Spinal cord (tissue), 9 donors: ENCODE measurements at regions not wholly inside any gene's neighbourhood (a gene's known extent, or its start where the extent isn't known, plus 50 kb on each side); places are given as distances from the start of the nearest gene placed in this dataset.
"Not testable (repeated sequence)": the region's sequence is repeated elsewhere in the genome, so short reads cannot be mapped to it uniquely, and the experiment has no call there.

ENCODE experiments used
- DNase-seq, 6 donors: peaks; one replicate each; pipeline versions ENCODE4 v3.0.0 to v3.0.0-alpha.2; 2013 to 2015; ENCODE audit warnings: low spot score in 6 of 6, low read depth in 4 of 6
- H3K27ac ChIP-seq: one replicate; pipeline ENCODE4 v1.5.1; 2013; ENCODE audit warnings: low read depth, low read length, control low read depth
- H3K27me3 ChIP-seq: one replicate; pipeline ENCODE4 v1.6.1; 2013; ENCODE audit warnings: low read length; ENCODE audit not compliant: control insufficient read depth, insufficient read depth
- H3K36me3 ChIP-seq: one replicate; pipeline ENCODE4 v1.6.1; 2013; ENCODE audit warnings: low read length; ENCODE audit not compliant: control insufficient read depth, insufficient read depth
- H3K4me1 ChIP-seq: one replicate; pipeline ENCODE4 v1.6.1; 2013; ENCODE audit warnings: low read length; ENCODE audit not compliant: control insufficient read depth, insufficient read depth
- H3K4me3 ChIP-seq: one replicate; pipeline ENCODE4 v1.5.1; 2013; ENCODE audit warnings: low read depth, low read length, control low read depth
- H3K9me3 ChIP-seq: one replicate; pipeline ENCODE4 v1.6.1; 2013; ENCODE audit warnings: low read length; ENCODE audit not compliant: control insufficient read depth, insufficient read depth
- WGBS: methylation state at CpG from one replicate; pipeline ENCODE4 v1.1.5; 2013; ENCODE audit warnings: missing lambda C conversion rate; ENCODE audit not compliant: insufficient coverage; 5-methylcytosine and 5-hydroxymethylcytosine counted together
- donor health status: healthy.

DNA sequence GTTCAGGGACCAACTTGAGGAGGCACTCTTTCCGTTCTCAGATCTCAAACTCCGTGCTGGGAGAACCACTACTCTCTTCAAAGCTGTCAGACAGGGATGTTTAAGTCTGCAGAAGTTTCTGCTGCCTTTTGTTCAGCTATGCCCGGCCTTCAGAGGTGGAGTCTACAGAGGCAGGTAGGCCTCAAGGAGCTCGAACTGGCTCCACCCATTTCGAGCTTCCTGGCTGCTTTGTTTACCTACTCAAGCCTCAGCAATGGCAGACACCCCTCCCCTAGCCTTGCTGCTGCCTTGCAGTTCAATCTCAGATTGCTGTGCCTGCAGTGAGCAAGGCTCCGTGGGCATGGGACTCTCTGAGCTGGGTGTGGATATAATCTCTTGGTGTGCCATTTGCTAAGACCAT is 108.2 kb downstream of the DHRS2 start:
- not testable (repeated sequence) for H3K4me3 ChIP-seq, DNase-seq, H3K4me1 ChIP-seq, H3K9me3 ChIP-seq, H3K36me3 ChIP-seq, H3K27me3 ChIP-seq, H3K27ac ChIP-seq
- 70% methylated on average over 6 of the region's 6 CpGs for WGBS

GRCh38 chr14:23750357-23750756 is 114.2 kb downstream of the DHRS2 start:
- no peaks in the 10 kb centered on the region for H3K4me1 ChIP-seq

GRCh38 chr14:23751616-23752015 is 115.5 kb downstream of the DHRS2 start:
- Histone ChIP-seq H3K4me1 (no peaks in the 10 kb centered on the region), H3K27me3 (no peaks in the 10 kb centered on the region), H3K27ac (no peak overlapping the region), H3K36me3 (no peaks in the 10 kb centered on the region), H3K9me3 (no peaks in the 10 kb centered on the region), H3K4me3 (no peak overlapping the region)
- WGBS, result no CpG with 5 or more reads among the region's 2 CpGs
- DNase-seq, result no peak

More at GRCh38 chr14:23750357-23750756, 114.2 kb downstream of the DHRS2 start:
- Histone ChIP-seq H3K27me3 (no peaks in the 10 kb centered on the region), H3K4me3 (no peak overlapping the region), H3K9me3 (no peaks in the 10 kb centered on the region), H3K36me3 (no peaks in the 10 kb centered on the region), H3K27ac (no peak overlapping the region)
- WGBS, result 88% methylated on average over 3 of the region's 4 CpGs
- DNase-seq, result no peak

- WGBS, result no CpG with 5 or more reads among the region's 1 CpG
- H3K27ac ChIP-seq, result no peak overlapping the region
- no peaks in the 10 kb centered on the region for H3K4me1 ChIP-seq
- no peaks in the 10 kb centered on the region for H3K9me3 ChIP-seq
- no peaks in the 10 kb centered on the region for H3K36me3 ChIP-seq
- H3K27me3 ChIP-seq, result no peaks in the 10 kb centered on the region
- DNase-seq, result no peak
- no peak overlapping the region for H3K4me3 ChIP-seq
Observed at GRCh38 chr14:23763394-23763793, 127.2 kb downstream of the DHRS2 start.

- 100% methylated on average over 1 of the region's 1 CpG for WGBS
Observed at GRCh38 chr14:23766737-23767401, 130.7 kb downstream of the DHRS2 start.

DNA sequence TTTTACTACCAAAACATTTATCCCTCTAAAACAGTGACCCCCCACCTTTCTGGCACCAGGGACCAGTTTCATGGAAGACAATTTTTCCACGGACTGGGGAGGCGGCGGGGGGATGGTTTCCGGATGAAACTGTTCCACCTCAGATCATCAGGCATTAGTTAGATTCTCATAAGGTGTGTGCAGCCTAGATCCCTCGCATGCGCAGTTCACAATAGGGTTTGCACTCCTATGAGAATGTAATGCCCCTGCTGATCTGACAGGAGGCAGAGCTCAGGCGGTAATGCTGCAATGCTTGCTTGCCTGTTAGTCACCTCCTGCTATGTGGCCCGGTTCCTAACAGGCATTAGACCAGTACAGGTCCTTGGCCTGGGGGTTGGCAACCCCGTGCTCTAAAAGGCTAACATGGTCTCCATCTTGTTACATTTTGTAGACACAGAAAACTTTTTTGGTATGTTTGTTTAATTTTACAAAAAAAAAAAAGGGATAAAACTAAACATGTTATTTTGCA is 133.1 kb downstream of the DHRS2 start:
- DNase-seq, H3K9me3 ChIP-seq, H3K4me1 ChIP-seq, H3K27me3 ChIP-seq, H3K36me3 ChIP-seq, H3K27ac ChIP-seq, H3K4me3 ChIP-seq: not testable (repeated sequence)
- WGBS, result 75% methylated on average over 8 of the region's 9 CpGs

More at GRCh38 chr14:23766737-23767401, 130.7 kb downstream of the DHRS2 start:
- H3K9me3 ChIP-seq, result no peaks in the 10 kb centered on the region
- H3K27ac ChIP-seq, result no peak overlapping the region
- H3K4me3 ChIP-seq, result no peak overlapping the region
- no peaks in the 10 kb centered on the region for H3K36me3 ChIP-seq
- no peaks in the 10 kb centered on the region for H3K27me3 ChIP-seq
- H3K4me1 ChIP-seq, result no peaks in the 10 kb centered on the region
- DNase-seq, result no peak

- DNase-seq, result no peak
- peaks cover 10% of the 10 kb centered on the region for H3K4me1 ChIP-seq
- WGBS, result 86% methylated on average over 1 of the region's 2 CpGs
Observed at GRCh38 chr14:23773981-23774380, 137.8 kb downstream of the DHRS2 start.

GRCh38 chr14:23776296-23776695 is 140.1 kb downstream of the DHRS2 start:
- Histone ChIP-seq H3K9me3 (no peaks in the 10 kb centered on the region), H3K4me3 (no peak overlapping the region), H3K27me3 (no peaks in the 10 kb centered on the region), H3K27ac (no peak overlapping the region), H3K4me1 (peaks cover 10% of the 10 kb centered on the region), H3K36me3 (no peaks in the 10 kb centered on the region)
- WGBS, result 83% methylated on average over 1 of the region's 4 CpGs
- no peak for DNase-seq

More at GRCh38 chr14:23773981-23774380, 137.8 kb downstream of the DHRS2 start:
- Histone ChIP-seq H3K27me3 (no peaks in the 10 kb centered on the region), H3K4me3 (no peak overlapping the region), H3K36me3 (no peaks in the 10 kb centered on the region), H3K9me3 (no peaks in the 10 kb centered on the region), H3K27ac (no peak overlapping the region)

GRCh38 chr14:23785208-23785607 is 149.0 kb downstream of the DHRS2 start:
- H3K4me3 ChIP-seq, result no peak overlapping the region
- no peaks in the 10 kb centered on the region for H3K4me1 ChIP-seq
- no peaks in the 10 kb centered on the region for H3K36me3 ChIP-seq
- H3K9me3 ChIP-seq, result no peaks in the 10 kb centered on the region
- DNase-seq, result no peak
- H3K27ac ChIP-seq, result no peak overlapping the region
- WGBS, result 100% methylated on average over 1 of the region's 1 CpG
- no peaks in the 10 kb centered on the region for H3K27me3 ChIP-seq

DNA sequence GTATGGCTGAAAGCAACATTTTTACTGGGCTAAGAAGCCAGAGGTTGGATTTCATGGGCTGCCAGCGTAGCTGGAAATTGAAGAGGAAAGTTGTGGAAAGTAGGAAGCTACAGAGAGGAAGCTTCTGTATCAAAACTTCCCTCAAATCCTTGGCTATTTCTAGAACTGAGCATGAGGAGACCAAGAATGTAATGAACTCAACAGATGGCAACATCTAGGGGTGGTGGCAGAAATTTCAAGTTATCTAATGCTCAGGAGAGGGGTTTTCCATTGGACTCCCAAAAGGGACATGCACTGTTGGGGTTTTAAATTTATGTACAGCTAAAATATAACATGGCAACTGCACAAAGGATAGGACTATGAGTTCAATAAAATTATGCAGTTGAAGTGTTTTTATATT is 151.3 kb downstream of the DHRS2 start:
- no peaks in the 10 kb centered on the region for H3K36me3 ChIP-seq
- no peak overlapping the region for H3K27ac ChIP-seq
- H3K4me3 ChIP-seq, result no peak overlapping the region
- WGBS, result 75% methylated on average over 1 of the region's 1 CpG
- no peaks in the 10 kb centered on the region for H3K27me3 ChIP-seq
- no peaks in the 10 kb centered on the region for H3K4me1 ChIP-seq
- H3K9me3 ChIP-seq, result no peaks in the 10 kb centered on the region
- DNase-seq, result no peak
